HG02678 (cell line): ENCODE measurements at regions not wholly inside any gene's neighbourhood (a gene's known extent, or its start where the extent isn't known, plus 50 kb on each side); places are given as distances from the start of the nearest gene placed in this dataset.
"Not testable (repeated sequence)": the region's sequence is repeated elsewhere in the genome, so short reads cannot be mapped to it uniquely, and the experiment has no call there.

Experiments used
- ATAC-seq: cut with Tn5 transposase; IDR thresholded peaks from one replicate; pipeline ENCODE4 v1.9.1; 2021; ENCODE audit warnings: mild to moderate bottlenecking, moderate library complexity; ENCODE audit not compliant: unreplicated experiment

DNA sequence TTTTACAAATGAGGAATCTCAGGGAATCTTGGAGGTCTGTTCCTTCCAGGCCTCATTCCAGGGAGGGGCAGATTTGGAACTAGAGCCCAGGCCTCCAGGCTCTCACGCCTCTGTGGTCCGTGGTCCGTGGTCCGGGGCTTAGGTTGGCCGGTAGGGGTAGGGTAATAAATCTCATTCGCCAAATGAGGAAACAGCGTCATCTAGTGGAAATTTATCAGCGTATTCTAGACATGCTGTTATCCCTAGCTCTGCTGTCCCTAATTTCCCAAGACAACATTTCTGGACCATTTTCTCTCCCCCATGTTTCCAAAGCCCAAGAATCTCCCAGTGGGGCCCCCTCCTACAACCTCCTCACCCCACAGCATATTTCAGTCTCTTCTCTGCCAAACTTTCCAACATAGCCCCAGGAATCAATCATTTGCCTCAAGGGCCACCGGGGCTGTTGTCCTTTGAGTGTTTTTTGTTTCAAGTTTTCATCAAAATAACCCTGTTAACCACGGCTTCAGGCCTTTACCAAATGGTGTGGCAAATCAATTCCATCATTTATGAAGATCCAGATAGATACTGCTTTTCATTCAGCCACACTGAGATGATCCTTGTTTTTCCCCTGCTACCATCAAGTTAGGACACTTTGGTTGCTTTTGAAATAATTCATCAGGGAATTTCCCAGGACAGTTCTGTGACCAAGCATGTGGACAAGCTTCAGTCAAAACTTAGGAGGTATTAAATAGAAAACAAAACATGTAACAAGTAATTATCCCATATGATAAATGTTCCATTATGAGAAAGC, 126.8 kb downstream of the ALDH8A1 start:
- ATAC-seq, result peak; percentile 74

DNA sequence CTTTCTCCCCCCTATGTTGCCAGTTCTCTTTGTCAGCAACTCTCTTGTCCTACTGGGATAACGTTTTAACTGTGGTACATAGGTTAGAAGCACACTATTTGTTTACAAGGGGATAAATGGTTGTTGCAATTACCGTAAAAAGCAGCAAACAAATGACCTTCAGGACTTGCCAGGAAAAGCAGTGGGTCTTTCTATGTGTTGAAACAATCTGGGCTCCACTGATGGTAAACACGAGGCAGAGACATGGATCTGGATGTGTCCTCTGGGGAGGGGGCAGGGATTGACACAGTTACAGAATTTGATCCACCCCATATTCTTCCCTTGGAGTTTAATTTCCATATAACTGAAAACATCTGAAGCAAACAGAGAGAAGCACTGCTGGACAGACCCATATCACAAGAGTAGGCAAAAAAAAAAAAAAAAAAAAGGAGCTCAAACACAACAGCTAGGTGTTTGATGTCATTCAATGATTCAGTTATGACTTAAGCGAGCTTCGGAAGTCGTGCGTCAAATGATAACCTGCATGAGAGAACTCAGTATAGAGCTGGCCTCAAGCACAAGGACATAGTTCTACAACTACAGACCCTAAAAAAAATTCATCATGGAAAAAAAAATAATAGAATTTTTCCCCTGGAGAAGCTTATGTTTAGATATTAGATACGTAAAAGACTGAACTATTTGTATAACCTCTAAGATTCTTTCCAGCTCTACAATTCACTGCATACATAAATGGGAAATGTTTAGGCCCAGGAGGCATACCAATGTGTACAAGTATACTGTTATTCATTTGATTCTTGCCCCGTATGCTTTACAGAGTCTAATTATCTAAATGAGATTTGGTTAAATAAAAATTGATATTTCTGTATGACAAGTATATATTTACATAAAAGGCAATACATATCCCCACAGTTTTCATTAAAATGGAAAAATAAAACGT, 127.7 kb downstream of the ALDH8A1 start:
- no peak for ATAC-seq

DNA sequence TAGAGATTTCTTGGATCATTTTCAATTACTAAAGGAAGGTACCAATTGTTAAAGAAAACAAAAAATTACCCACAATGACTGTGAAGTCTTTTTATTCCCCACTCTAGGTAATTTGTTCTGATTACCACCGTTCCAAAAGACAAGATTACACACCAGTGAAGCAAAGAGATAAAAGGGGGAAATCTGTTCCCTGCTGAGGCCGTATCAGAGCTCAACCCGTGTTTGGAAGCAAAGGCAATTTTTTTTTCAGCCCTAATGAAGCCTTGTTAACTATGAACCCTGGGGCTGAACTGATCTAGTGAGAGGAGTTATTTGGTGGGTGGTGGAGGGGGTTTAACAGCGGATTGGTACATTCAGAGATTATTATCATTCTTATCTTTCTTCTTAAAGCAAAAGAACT, 128.5 kb downstream of the ALDH8A1 start:
- no peak for ATAC-seq

DNA sequence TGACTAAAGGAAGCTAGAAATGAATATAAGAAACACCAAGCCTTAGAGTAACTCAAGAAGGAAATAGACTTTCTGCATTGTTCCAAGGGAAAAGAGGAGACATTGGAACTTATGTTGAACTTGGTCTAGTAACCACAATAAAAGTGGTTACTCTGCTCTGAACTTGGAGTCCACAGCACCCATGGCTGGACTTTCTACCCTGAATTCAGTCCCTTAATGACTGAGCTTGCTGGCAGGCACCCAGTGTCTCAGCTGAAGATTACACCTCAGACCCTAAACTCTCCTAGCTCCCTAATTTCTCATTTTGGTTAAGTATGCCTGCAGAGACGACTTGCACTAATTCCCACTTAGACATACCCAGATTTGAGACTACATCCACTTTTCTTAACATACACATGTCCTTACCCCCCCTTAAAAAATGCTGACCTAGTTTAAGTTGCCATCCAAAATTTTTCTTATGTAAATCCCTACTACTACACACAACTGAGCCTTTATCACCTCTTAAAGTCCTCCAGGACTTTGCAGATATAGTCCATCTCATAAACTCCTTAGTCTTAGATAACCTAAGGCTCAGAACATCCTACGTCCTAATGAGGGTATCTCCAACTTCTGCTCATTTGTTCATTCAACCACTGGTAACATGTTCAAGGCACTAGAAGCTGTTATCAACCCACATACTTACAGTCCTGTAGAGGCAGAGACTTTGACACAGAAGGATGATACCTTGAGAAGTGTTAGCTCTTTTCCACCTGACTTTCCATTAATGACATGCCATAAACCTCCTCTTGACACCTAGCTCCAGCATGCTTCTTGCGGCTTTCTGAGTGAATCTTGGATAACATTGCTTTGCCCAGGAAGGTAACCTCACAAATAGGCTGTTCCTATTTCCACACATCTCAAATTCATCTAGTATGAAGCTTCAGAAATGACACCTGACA, 129.8 kb downstream of the ALDH8A1 start:
- no peak for ATAC-seq

DNA sequence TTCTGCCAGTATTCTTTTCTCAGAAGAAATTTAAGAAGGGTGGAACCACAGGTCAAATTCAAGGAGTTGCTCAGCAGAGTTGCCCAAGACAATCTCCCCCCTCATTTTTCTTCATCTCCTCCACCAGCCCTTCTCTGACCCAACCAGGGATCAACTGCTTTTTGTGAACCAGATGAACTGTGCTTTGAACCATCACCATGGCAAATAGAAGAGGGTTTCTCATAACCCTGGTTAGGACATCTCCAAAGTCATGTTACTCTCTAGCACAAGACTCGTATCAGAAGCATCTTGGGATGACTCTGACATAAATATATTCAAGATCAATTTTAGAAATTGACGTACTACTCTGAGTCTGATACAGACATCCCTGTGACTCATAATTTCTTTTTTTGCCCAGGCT, 130.7 kb downstream of the ALDH8A1 start:
- ATAC-seq, result no peak

DNA sequence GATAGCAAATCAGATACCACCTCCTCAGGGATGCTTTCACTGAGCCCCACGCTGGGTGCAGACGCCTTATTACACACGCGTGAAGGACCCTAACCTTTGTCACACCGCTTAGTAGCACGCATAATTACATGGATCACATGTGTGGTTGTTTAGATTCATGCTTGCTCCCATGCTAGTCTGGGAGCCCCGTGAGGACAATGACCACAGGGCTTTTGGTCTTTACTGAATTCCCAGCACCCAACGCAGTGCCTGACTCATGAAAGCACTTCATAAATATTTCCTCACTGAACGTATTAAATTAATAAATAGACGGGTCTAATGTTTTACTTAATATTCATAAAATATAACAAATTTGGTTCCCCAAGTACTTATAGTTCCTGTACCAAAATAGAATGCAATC, 132.5 kb downstream of the ALDH8A1 start:
- ATAC-seq, result no peak

DNA sequence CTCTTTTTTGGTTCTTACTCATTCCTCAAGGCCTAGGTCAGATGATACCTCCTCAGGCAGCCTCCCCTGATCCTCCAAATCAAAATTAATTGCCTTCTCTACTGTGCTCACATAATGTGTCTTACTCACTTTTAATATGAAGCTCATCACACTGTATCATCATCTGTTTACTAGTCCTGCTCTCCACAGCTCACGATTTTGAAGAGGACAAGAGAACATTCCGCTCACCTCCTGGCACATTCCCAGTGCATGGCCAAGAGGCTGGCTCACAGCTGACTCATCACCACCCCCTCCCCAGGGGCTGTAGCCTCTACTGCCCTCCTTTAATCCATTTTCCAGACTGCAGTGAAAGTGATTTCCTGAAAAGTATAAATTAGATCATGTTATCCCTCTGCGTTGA, 133.1 kb downstream of the ALDH8A1 start:
- no peak for ATAC-seq

DNA sequence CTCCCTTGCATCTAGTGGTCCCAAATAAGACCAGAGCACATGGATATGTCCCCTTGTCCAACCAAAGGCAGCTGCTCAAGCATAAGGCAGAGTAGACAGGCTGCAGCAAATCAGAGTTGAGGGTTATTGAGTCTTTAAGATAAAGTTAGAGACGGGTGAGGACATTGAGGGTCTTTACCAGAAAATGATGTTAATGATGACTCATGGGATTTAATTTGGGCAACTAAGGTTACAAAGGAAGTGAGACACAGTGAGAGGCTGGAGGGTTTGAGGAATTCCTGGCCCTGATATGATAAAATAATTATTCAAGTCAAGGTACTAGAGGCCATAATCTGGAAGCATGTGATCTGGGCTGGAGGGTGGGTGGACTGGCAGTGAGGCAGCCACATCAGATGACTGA, 133.6 kb downstream of the ALDH8A1 start:
- ATAC-seq, result no peak

DNA sequence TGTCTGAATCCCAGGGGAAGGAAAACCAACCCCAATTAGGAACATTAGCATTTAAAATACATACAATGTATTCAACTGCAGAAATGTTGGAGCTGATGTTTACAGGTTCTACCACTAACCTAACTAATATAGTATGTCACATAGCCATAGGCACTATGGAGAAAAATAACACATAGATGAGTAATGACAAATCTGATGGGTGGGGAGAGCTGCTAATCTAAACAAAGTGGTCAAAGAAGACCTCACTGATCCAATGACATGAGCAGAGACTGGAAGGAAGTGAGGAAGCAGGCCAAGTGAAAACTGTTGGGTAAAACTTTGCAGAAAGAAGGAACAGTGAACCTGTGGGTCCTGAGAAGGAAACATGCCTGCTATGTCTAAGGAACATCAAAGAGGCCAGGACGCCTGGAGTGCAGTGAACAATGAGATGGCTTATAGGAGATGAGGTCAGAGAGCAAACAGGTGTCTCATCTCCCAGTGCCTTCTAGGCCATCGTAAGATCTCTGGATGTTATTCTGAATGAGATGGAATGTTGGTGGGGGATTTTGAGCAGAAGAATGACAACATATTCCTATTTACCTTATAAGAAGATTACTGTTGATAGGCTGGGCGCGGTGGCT, 135.7 kb downstream of the ALDH8A1 start:
- no peak for ATAC-seq

DNA sequence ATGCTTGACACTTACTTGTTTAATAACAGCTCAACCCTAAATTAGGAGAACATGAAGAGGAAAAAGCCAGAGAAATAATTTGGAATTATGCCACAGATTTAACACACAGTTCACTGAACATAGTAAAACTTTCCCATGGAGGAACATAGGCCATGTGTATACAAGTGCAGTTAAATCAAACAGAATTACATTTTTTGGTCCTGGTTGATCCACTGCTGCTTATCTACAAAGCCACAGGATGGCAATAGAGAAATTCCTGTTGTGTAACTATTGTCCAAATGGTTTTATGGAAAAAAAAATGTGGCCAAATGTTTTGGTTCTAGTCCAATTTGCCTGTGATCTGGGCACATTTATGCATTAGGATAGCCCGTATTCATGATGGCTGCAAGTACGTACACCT, 136.8 kb downstream of the ALDH8A1 start:
- no peak for ATAC-seq

DNA sequence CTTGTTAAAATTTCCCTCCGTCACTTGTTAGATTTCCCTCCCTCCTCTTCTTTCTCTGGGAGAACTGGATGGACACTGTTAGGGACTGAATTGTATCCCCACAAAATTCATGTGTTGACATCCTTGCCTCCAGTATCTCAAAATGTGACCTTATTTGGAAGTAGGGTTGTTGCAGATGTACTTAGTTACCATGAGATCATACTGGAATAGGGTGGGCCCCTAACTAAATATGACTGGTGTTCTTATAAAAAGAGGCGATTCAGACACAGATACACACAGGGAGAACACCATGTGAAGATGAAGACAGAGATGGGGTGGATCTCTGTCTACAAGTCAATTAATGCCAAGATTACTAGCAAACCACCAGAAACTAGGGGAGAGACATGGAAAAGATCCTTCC, 139.5 kb downstream of the ALDH8A1 start:
- ATAC-seq, result no peak

DNA sequence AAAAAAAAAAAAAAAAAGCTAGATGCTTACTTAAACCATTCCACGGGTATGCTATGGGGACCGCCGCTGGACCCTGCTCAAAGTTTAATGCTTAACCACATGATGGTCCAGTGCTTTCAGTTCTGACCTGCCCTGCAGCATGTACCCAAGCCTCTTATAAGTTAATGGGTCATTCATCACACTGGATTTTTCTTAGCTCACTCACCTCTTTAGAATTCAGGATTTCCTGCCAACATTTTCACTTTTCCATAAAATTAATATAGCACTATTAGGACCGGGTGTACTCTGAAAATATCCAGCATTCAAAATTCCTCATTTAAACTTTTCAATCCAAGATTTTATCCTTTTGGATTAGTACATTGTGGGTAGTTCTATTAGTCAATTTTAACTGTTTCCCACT, 140.8 kb downstream of the ALDH8A1 start:
- ATAC-seq, result no peak

DNA sequence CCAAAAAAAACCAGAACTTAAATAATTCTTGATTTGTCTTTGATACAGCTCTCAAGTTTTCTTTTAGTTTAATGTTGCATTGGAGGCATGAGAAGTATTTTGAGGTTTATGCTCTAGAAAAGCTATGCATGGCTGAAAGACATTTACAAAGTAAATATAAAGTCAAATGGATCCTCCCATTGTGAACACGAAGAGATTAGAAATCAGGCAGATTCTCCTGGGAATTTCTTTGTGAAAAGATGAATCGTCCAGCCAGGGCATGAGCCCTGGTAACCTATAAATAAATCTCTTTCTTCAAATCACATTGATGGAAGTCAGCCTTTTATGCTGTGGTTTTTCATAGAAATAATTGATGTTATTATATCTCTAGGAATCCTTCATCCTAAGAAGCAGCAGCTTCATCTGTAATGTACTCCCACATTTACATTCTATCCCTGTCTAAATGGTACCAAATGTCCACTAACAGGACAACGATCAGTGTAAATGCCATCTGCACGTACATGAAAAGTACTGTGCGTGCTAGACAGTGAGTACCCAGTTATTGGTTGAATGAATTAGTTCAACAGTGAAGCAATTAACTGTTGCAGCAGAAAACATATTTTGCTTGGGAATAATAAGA, 143.6 kb downstream of the ALDH8A1 start:
- no peak for ATAC-seq

DNA sequence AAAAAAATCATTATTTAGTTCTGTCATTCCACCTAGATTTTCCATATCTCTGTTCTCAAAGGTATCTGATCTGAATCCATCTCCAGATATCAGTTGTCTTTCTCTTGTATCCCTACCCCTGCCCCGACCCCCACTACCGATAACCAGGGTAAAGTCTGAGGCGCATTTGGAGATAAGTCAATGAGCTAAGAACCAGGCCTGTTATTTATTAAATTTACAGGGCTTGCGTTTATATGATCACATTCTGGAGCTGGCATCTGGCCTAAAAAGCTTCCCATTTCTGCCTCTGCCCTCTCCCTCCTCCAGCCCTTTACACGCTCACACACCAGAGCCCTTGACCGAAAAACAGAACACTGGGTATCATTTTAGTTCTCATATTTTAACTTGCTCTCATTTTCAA, 144.7 kb downstream of the ALDH8A1 start:
- ATAC-seq, result no peak

DNA sequence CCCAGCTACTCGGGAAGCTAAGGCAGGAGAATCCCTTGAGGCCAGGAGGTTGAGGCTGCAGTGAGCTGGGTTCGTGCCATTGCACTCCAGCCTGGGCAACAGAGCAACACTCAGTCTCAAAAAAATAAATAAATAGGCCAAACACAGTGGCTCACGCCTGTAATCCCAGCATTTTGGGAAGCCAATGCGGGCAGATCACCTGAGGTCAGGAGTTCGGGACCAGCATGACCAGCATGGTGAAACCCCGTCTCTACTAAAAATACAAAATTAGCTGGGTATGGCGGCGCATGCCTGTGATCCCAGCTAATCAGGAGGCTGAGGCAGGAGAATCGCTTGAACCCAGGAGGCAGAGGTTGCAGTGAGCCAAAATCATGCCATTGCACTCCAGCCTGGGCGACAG, 145.6 kb downstream of the ALDH8A1 start:
- not testable (repeated sequence) for ATAC-seq

DNA sequence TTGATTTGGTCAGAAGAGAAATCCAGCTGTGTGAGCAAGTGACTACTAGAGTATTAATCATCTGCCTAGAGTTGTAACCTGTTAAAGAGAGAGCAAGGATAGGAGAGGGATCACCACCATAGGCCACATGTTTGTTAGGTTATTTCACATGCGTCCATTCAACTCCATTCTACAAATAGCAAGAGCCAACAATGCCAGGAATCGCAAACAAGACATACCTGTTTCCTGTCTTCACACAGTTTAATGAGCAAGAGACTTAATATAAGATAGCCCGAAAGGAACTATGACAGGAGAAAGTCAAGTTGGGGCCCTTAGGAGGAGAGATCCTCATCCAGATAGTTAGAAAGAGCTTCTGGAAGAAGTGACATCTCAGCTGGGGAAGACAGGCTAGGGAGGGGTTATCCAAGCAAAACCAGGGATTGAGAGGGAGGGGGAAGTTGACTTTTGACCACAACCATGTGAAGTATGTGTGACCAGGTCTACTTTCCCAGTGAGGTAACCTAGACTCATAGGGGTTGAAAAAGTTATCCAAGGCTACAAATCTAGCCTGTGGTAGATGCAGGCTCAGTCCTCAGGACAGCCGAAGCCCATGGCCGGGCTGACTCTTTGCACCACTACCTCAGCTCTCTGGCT, 147.4 kb downstream of the ALDH8A1 start:
- no peak for ATAC-seq

DNA sequence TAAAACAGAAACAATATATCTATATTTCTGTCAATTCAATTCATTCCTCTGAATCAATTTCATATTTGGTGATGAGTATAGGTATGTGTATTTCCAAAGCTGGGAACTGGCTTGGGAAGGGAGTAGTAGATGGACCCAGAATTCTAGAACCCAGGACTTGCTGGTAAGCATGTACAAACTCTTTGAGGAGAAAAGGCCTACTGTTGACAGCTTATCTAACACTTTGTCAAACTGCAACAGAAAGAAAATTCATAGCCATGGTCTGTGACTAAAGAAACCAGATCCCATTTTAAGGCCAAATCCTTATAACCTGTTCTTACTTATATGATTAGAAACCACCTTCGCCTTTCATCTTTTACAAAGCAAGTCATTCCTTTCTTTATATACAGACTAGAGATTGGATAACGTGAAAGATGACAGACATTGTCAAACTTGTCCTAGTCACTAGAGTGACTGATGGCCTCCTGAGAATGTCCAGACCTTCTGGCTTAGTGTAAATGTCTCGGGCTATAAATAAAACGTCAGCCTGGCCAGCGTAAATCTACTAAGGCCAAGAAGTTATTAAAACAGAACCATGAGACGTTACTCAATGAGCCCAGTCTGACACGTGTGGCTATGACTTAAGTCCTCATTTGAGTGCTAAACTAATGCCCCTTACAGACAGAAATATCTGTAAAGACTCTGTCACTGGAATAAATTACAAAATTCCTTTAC, 152.3 kb downstream of the ALDH8A1 start:
- no peak for ATAC-seq

DNA sequence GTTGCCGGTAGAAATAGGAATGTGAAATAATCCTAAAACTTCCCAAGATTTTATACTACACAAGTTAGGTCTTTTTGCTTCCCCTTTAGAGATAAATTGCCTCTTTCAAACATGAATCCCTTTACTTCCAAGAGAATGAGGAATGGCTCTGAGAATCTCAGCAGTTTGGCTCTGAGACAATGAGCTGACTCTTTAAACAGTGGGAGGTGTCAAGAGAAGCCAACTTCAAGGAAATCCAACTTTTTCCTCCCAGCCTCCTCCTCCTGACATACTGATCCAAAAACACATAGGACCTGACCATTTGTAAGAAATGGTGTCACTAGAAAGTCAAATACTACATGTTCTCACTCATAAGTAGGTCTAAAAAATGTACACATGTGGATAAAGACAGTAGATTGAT, 154.2 kb downstream of the ALDH8A1 start:
- ATAC-seq, result no peak

DNA sequence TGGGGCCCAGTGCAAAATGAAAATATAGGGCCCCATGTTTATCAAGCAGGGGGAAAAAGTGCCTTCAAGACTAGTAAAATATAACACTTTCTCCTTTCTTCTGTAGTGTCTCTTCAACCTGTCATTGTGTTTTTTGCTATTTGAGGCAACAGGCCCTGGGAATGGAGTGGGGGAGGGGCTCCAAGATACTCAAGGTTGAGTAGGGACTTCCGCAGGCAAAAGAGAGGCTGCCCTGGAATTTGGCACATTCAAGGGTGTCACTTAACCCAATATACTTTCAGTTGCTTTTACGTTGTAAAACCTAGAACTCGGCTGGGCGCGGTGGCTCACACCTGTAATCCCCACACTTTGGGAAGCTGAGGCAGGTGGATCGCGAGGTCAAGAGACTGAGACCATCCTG, 154.9 kb downstream of the ALDH8A1 start:
- no peak for ATAC-seq
